ENCODE measurements at regions not wholly inside any gene's neighbourhood (a gene's known extent, or its start where the extent isn't known, plus 50 kb on each side); places are given as distances from the start of the nearest gene placed in this dataset.

DNA sequence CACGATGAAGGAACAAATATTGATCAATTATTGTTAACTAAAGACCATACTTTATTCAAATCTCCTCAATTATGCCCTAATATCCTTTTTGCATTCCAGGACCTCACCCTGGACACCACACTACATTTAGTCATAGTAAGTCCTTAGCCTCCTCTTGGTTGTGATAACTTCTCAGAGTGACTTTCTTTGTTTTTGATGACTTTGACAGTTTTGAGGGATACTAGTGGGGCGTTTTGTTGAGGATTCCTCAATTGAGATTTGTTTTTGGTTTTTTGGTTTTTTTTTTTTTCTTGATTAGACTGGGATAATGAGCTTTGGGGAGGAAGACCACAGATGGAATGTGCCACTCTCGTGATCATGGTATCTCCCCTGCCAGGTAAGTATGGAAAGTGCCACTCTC lies 105.5 kb downstream of the SOX9 start:
- ATAC-seq (no peak), DNase-seq (ENCODE audit: low spot score in 2 of 2) (no peak)
- Mint-ChIP-seq H3K9me3 (peaks cover 13% of the 10 kb centered on the region), H3K4me1 (no peaks in the 10 kb centered on the region), H3K36me3 (no peaks in the 10 kb centered on the region), H3K4me3 (no peak overlapping the region), H3K27ac (no peak overlapping the region)

GRCh38 chr17:72233986-72234385 lies 113.2 kb downstream of the SOX9 start:
- no peak for DNase-seq (ENCODE audit: low spot score in 2 of 2)
- ATAC-seq: no peak
- Mint-ChIP-seq H3K27ac (no peak overlapping the region), H3K4me3 (no peak overlapping the region), H3K36me3 (no peaks in the 10 kb centered on the region), H3K9me3 (peaks cover under 1% of the 10 kb centered on the region), H3K4me1 (no peaks in the 10 kb centered on the region)

GRCh38 chr17:72234985-72235384 lies 114.2 kb downstream of the SOX9 start:
- Mint-ChIP-seq H3K36me3 (no peaks in the 10 kb centered on the region), H3K4me1 (no peaks in the 10 kb centered on the region), H3K27ac (no peak overlapping the region), H3K9me3 (peaks cover 3% of the 10 kb centered on the region), H3K4me3 (no peak overlapping the region)
- no peak for ATAC-seq
- DNase-seq (ENCODE audit: low spot score in 2 of 2): no peak

DNA sequence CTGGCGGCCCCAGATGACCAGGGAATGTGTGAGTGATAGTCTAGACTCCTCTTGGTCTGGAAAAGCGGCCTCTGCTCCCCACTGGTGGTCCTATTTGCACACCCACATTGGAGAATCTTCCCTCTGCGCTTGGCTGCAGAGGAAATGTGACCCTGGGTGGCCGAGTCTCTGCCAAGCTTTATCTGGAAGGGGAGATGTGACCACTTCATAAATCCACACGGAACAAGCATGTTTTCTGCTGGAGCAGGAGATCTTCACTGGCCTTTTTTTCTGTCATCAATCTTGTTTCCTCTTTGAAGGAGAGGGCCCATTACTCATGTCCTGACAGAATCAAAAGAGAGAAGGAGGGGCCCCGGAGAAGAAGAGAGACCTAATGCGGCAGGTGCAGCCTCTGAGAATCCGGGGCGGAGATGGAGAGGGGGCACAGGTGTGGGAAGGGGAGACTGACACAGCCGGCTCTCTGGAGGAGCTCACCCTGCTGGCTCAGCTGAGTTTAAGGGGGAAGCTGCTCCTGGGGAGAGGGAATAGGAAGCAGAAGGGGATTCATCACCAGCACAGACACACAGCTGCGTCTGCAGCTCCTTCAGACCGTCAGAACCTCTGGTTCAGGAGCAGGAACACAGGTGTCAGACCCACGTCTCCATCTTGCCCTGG lies 116.3 kb downstream of the SOX9 start:
- no peaks in the 10 kb centered on the region for H3K36me3 Mint-ChIP-seq
- no peak overlapping the region for H3K4me3 Mint-ChIP-seq
- no peak for DNase-seq (ENCODE audit: low spot score in 2 of 2)
- no peaks in the 10 kb centered on the region for H3K4me1 Mint-ChIP-seq
- H3K27ac Mint-ChIP-seq: no peak overlapping the region
- ATAC-seq: no peak
- peaks cover 8% of the 10 kb centered on the region for H3K9me3 Mint-ChIP-seq

- H3K27ac Mint-ChIP-seq: no peak overlapping the region
- H3K4me3 Mint-ChIP-seq: no peak overlapping the region
- H3K36me3 Mint-ChIP-seq: no peaks in the 10 kb centered on the region
- no peak for DNase-seq (ENCODE audit: low spot score in 2 of 2)
- peaks cover 14% of the 10 kb centered on the region for H3K9me3 Mint-ChIP-seq
- H3K4me1 Mint-ChIP-seq: no peaks in the 10 kb centered on the region
- no peak for ATAC-seq
Observed at GRCh38 chr17:72238157-72238673, 117.4 kb downstream of the SOX9 start.

DNA sequence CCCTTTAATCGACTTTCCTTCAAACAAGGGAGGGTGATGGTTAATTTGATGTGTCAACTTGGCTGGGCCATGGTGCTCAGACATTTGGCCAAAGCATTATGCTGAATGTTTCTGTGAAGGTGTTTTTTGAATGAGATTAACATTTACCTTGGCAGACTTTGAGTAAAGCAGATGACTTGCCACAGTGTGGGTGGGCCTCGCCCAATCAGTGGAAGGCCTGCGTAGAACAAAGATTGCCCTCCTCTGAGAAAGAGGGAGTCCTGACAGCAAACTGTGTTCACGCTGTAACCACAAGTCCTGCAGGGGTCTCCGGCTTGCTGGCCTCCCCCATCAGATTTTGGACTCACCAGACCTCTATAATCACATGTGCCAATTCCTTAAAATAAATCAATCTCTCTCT lies 118.7 kb downstream of the SOX9 start:
- Mint-ChIP-seq H3K4me1 (no peaks in the 10 kb centered on the region), H3K4me3 (no peak overlapping the region), H3K36me3 (no peaks in the 10 kb centered on the region), H3K27ac (no peak overlapping the region), H3K9me3 (peaks cover 17% of the 10 kb centered on the region)
- no peak for ATAC-seq
- no peak for DNase-seq (ENCODE audit: low spot score in 2 of 2)

GRCh38 chr17:72240333-72240732 lies 119.5 kb downstream of the SOX9 start:
- no peak overlapping the region for H3K4me3 Mint-ChIP-seq
- no peak for ATAC-seq
- peaks cover 18% of the 10 kb centered on the region for H3K9me3 Mint-ChIP-seq
- H3K36me3 Mint-ChIP-seq: no peaks in the 10 kb centered on the region
- no peak overlapping the region for H3K27ac Mint-ChIP-seq
- H3K4me1 Mint-ChIP-seq: no peaks in the 10 kb centered on the region
- DNase-seq (ENCODE audit: low spot score in 2 of 2): no peak

DNA sequence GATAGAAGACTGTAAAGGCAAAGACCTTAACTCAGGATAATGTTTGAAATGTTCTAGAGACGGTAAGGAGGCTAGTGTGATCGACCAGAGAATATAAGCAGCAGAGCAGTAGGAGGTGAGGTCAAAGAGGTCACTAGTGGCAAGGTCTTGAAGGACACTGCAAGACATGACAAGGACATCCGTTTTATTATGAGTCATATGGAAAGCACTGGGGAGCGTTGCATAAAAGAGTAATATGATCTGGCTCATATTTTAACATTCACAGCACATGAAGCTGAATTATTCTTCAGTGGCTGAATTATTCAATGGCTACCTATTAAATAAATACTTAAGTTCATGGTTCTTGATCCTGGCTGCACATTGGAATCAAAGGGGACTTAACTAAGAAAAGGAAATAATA lies 123.7 kb downstream of the SOX9 start:
- no peak for ATAC-seq
- Mint-ChIP-seq H3K27ac (no peak overlapping the region), H3K4me3 (no peak overlapping the region), H3K4me1 (no peaks in the 10 kb centered on the region), H3K36me3 (no peaks in the 10 kb centered on the region), H3K9me3 (peaks cover 18% of the 10 kb centered on the region)
- DNase-seq (ENCODE audit: low spot score in 2 of 2): no peak

DNA sequence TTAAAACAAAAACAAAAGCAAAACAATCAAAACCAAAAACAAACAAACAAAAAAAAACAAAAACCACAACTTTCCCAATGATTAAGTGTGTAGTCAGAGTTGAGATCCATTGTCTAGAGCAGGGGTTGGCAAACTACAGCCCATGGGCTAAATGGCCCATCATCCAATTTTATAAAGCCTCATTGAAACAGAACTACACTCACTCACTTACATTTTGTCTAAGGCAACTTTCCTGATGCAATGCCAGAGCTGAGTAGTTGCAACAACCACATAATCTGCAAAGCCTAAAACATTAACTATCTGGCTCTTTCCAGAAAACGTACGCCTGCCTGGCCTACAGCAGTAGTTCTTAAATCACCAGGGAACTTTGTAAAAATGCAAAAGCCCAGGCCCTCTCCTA lies 124.1 kb downstream of the SOX9 start:
- H3K27ac Mint-ChIP-seq: no peak overlapping the region
- H3K9me3 Mint-ChIP-seq: peaks cover 15% of the 10 kb centered on the region
- no peaks in the 10 kb centered on the region for H3K36me3 Mint-ChIP-seq
- no peak overlapping the region for H3K4me3 Mint-ChIP-seq
- DNase-seq (ENCODE audit: low spot score in 2 of 2) (no peak), ATAC-seq (no peak)
- H3K4me1 Mint-ChIP-seq: no peaks in the 10 kb centered on the region

DNA sequence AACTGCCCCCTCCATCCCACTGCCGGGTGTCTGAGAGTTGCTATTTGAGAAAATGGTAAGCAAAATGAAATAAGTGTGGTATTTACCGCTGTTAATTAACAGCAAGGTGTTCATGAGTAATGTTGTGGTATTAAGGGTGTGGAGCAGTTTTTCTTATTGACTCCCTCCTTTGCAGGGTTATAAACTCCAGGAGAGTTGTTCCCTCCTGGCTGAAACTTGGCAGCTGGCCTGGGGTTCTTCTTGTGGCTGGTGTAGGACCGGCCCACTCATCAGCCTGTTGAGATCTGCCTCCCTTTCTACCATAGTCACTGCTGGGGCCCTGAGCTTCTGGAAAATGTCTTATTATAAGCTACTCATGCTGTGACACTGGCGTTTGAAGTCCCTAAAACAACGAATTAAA lies 128.6 kb downstream of the SOX9 start:
- DNase-seq (ENCODE audit: low spot score in 2 of 2): no peak
- ATAC-seq: no peak
- Mint-ChIP-seq H3K36me3 (no peaks in the 10 kb centered on the region), H3K4me1 (no peaks in the 10 kb centered on the region), H3K9me3 (peaks cover 6% of the 10 kb centered on the region), H3K27ac (no peak overlapping the region), H3K4me3 (no peak overlapping the region)

DNA sequence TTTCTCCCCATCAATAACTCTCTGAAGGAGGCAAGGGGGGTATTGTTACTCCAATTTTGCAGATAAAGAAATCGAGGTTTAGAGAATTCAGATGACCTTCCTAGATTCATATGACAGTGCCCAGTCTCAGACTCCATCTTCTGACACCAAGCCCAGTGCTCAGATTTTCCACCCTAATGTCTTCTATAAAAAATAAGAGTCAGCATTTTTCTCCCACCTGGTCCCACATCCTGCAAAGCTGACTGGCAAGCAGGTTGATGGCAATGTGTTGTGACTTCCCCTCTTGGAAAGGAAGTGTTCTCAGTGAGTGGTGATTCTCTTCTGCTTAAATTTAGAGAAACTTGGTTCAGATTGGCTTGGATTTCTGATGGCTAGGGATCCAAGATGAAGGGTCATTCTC lies 129.4 kb downstream of the SOX9 start:
- Mint-ChIP-seq H3K36me3 (no peaks in the 10 kb centered on the region), H3K27ac (no peak overlapping the region), H3K4me3 (no peak overlapping the region), H3K9me3 (peaks cover 7% of the 10 kb centered on the region), H3K4me1 (no peaks in the 10 kb centered on the region)
- DNase-seq (ENCODE audit: low spot score in 2 of 2) (no peak), ATAC-seq (no peak)

GRCh38 chr17:72253597-72253996 lies 132.8 kb downstream of the SOX9 start:
- peaks cover 9% of the 10 kb centered on the region for H3K9me3 Mint-ChIP-seq
- ATAC-seq (no peak), DNase-seq (ENCODE audit: low spot score in 2 of 2) (no peak)
- H3K4me3 Mint-ChIP-seq: no peak overlapping the region
- no peaks in the 10 kb centered on the region for H3K36me3 Mint-ChIP-seq
- no peaks in the 10 kb centered on the region for H3K4me1 Mint-ChIP-seq
- no peak overlapping the region for H3K27ac Mint-ChIP-seq

GRCh38 chr17:72254808-72255449 lies 134.1 kb downstream of the SOX9 start:
- ATAC-seq (no peak), DNase-seq (ENCODE audit: low spot score in 2 of 2) (no peak)
- Mint-ChIP-seq H3K4me3 (no peak overlapping the region), H3K36me3 (no peaks in the 10 kb centered on the region), H3K4me1 (no peaks in the 10 kb centered on the region), H3K27ac (no peak overlapping the region), H3K9me3 (peaks cover 13% of the 10 kb centered on the region)

DNA sequence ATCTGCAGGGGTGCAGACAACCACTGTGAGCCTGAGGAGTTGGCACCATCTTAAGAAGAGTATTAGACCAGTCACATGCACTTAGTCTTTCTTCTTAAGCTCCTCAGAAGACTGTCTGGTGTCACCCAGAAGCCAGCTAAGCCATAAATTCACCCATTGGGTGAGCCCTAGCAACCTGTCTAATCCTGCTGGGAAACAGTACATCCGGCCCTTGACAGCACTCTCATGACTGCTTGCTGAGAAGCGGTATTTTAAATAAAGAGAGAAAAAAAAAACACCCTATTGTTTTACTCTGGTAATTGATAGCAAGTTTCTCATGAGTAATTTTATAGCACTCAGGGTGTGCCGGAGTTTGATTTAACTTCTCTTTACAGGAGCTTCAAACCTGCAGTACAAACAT lies 134.7 kb downstream of the SOX9 start:
- H3K4me1 Mint-ChIP-seq: no peaks in the 10 kb centered on the region
- no peaks in the 10 kb centered on the region for H3K36me3 Mint-ChIP-seq
- DNase-seq (ENCODE audit: low spot score in 2 of 2): no peak
- H3K4me3 Mint-ChIP-seq: no peak overlapping the region
- no peak for ATAC-seq
- H3K27ac Mint-ChIP-seq: no peak overlapping the region
- H3K9me3 Mint-ChIP-seq: peaks cover 13% of the 10 kb centered on the region

DNA sequence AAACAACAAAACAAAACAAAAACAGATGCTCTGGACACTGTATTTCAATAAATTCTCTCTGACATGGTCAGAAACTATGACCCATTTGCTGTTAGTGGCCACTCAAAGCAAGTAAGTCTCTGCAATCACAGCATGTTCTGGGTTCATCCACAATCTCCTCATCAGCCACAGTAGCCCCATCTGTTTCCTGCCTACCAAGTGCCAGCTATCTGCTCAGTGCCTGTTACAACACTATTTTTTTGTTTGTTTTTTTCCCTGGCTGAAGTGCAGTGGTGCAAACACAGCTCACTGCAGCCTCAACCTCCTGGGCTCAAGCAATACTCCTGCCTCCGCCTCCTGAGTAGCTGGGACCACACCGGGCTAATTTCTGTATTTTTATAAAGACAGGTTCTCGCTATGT lies 137.9 kb downstream of the SOX9 start:
- DNase-seq (ENCODE audit: low spot score in 2 of 2): no peak
- H3K4me3 Mint-ChIP-seq: no peak overlapping the region
- H3K36me3 Mint-ChIP-seq: no peaks in the 10 kb centered on the region
- H3K4me1 Mint-ChIP-seq: no peaks in the 10 kb centered on the region
- H3K9me3 Mint-ChIP-seq: peaks cover 14% of the 10 kb centered on the region
- no peak for ATAC-seq
- H3K27ac Mint-ChIP-seq: no peak overlapping the region

GRCh38 chr17:72259922-72260321 lies 139.1 kb downstream of the SOX9 start:
- ATAC-seq (no peak), DNase-seq (ENCODE audit: low spot score in 2 of 2) (no peak)
- H3K27ac Mint-ChIP-seq: no peak overlapping the region
- no peaks in the 10 kb centered on the region for H3K4me1 Mint-ChIP-seq
- peaks cover 8% of the 10 kb centered on the region for H3K9me3 Mint-ChIP-seq
- no peaks in the 10 kb centered on the region for H3K36me3 Mint-ChIP-seq
- no peak overlapping the region for H3K4me3 Mint-ChIP-seq
